NK-92 (cell line): ENCODE measurements at regions not wholly inside any gene's neighbourhood (a gene's known extent, or its start where the extent isn't known, plus 50 kb on each side); places are given as distances from the start of the nearest gene placed in this dataset.

ENCODE experiments used
- DNase-seq: peaks from one replicate; lab custom pipeline; 2025; ENCODE audit not compliant: unreplicated experiment; lab: John Stamatoyannopoulos, UW

- DNase-seq: no peak
These were observed 322.2 kb upstream of the HS6ST1 start for GRCh38 chr2:128640845-128641360.

GRCh38 chr2:128641421-128642080 lies 322.9 kb upstream of the HS6ST1 start:
- DNase-seq: no peak

- no peak for DNase-seq
These were observed 323.6 kb upstream of the HS6ST1 start for GRCh38 chr2:128642316-128642715.

GRCh38 chr2:128642821-128643220 lies 324.2 kb upstream of the HS6ST1 start:
- DNase-seq: no peak

- DNase-seq: no peak
These were observed 324.8 kb upstream of the HS6ST1 start for GRCh38 chr2:128643221-128644065.

GRCh38 chr2:128644156-128644555 lies 325.5 kb upstream of the HS6ST1 start:
- no peak for DNase-seq

- no peak for DNase-seq
These were observed 326.1 kb upstream of the HS6ST1 start for GRCh38 chr2:128644718-128645256.

- no peak for DNase-seq
These were observed 327.0 kb upstream of the HS6ST1 start for GRCh38 chr2:128645631-128646030.

- no peak for DNase-seq
These were observed 327.4 kb upstream of the HS6ST1 start for GRCh38 chr2:128646091-128646490.

- no peak for DNase-seq
These were observed 328.0 kb upstream of the HS6ST1 start for GRCh38 chr2:128646691-128647090.

- DNase-seq: no peak
These were observed 332.3 kb upstream of the HS6ST1 start for GRCh38 chr2:128651000-128651399.

- no peak for DNase-seq
These were observed 335.7 kb upstream of the HS6ST1 start for GRCh38 chr2:128654408-128654807.

GRCh38 chr2:128660836-128661235 lies 342.2 kb upstream of the HS6ST1 start:
- DNase-seq: no peak

- no peak for DNase-seq
These were observed 342.6 kb upstream of the HS6ST1 start for GRCh38 chr2:128661311-128661710.

GRCh38 chr2:128662051-128662471 lies 343.4 kb upstream of the HS6ST1 start:
- no peak for DNase-seq

GRCh38 chr2:128663371-128664050 lies 344.8 kb upstream of the HS6ST1 start:
- no peak for DNase-seq

- no peak for DNase-seq
These were observed 345.9 kb upstream of the HS6ST1 start for GRCh38 chr2:128664499-128664971.

GRCh38 chr2:128665113-128665512 lies 346.4 kb upstream of the HS6ST1 start:
- DNase-seq: no peak

- no peak for DNase-seq
These were observed 347.9 kb upstream of the HS6ST1 start for GRCh38 chr2:128666596-128666995.

- no peak for DNase-seq
These were observed 348.7 kb upstream of the HS6ST1 start for GRCh38 chr2:128667391-128667790.

GRCh38 chr2:128668946-128669345 lies 350.3 kb upstream of the HS6ST1 start:
- no peak for DNase-seq
